DND-41 (cell line): ENCODE measurements at regions not wholly inside any gene's neighbourhood (a gene's known extent, or its start where the extent isn't known, plus 50 kb on each side); places are given as distances from the start of the nearest gene placed in this dataset.

ENCODE experiments used
- ATAC-seq: fragments of 200-7000 bp; cut with Tn5 transposase; 3 replicates; pipeline ENCODE4 v1.9.1; 2021; ENCODE audit warnings: low read depth; ENCODE audit not compliant: insufficient read depth
- DNase-seq: peaks from one replicate; pipeline ENCODE4 v3.0.0-alpha.2; 2020
- H2AFZ ChIP-seq: 2 replicates; pipeline ENCODE4 v1.6.0; 2012; ENCODE audit warnings: low read depth, low read length
- H3K27ac ChIP-seq: 2 replicates; pipeline ENCODE4 v1.5.1; 2012; ENCODE audit warnings: low read length, inconsistent platforms
- H3K27me3 ChIP-seq: fragments of 200-600 bp; sonication (generic); 2 replicates; pipeline ENCODE4 v1.6.0; 2012; ENCODE audit warnings: low read length, mild to moderate bottlenecking, inconsistent platforms; ENCODE audit not compliant: insufficient read depth, poor library complexity
- H3K36me3 ChIP-seq: 2 replicates; pipeline ENCODE4 v1.5.1; 2012; ENCODE audit warnings: low read length, inconsistent platforms; ENCODE audit not compliant: insufficient read depth
- H3K4me1 ChIP-seq: 2 replicates; pipeline ENCODE4 v1.5.1; 2012; ENCODE audit warnings: mild to moderate bottlenecking, low read length; ENCODE audit not compliant: insufficient read depth
- H3K4me2 ChIP-seq: 2 replicates; pipeline ENCODE4 v1.6.0; 2012; ENCODE audit warnings: mild to moderate bottlenecking, moderate library complexity, low read length, inconsistent platforms; ENCODE audit not compliant: insufficient read depth
- H3K4me3 ChIP-seq, 2 experiments: fragments of 200-600 bp in 1 of 2; shearing (Covaris generic) in 1 of 2; 2 replicates each; pipeline ENCODE4 v1.5.1; 2012 to 2016; ENCODE audit warnings: inconsistent platforms in 2 of 2, low read length in 2 of 2, mild to moderate bottlenecking in 2 of 2, low read depth in 1 of 2, moderate library complexity in 1 of 2
- H3K79me2 ChIP-seq: 2 replicates; pipeline ENCODE4 v1.6.0; 2012; ENCODE audit warnings: low read length, inconsistent platforms; ENCODE audit not compliant: insufficient read depth
- H3K9ac ChIP-seq: 2 replicates; pipeline ENCODE4 v1.6.0; 2012; ENCODE audit warnings: low read depth, mild to moderate bottlenecking, inconsistent platforms, low read length, moderate library complexity
- H3K9me3 ChIP-seq: 2 replicates; pipeline ENCODE4 v1.5.1; 2012; ENCODE audit warnings: low read length, moderate library complexity, mild to moderate bottlenecking, inconsistent platforms; ENCODE audit not compliant: insufficient read depth, severe bottlenecking
- H4K20me1 ChIP-seq: 2 replicates; pipeline ENCODE4 v1.6.0; 2012; ENCODE audit warnings: low read length; ENCODE audit not compliant: insufficient read depth
- CTCF ChIP-seq: IDR thresholded peaks from 2 replicates; pipeline ENCODE4 v1.5.1; 2012; ENCODE audit warnings: borderline replicate concordance, low read length, moderate library complexity, mild to moderate bottlenecking; ENCODE audit not compliant: poor library complexity, severe bottlenecking; ENCODE audit errors: extremely low read depth
- EZH2 ChIP-seq: IDR thresholded peaks from 3 replicates; pipeline ENCODE4 v1.6.1; 2012; ENCODE audit warnings: borderline replicate concordance, low read depth, mild to moderate bottlenecking, moderate library complexity, low read length, inconsistent platforms; ENCODE audit not compliant: severe bottlenecking

DNA sequence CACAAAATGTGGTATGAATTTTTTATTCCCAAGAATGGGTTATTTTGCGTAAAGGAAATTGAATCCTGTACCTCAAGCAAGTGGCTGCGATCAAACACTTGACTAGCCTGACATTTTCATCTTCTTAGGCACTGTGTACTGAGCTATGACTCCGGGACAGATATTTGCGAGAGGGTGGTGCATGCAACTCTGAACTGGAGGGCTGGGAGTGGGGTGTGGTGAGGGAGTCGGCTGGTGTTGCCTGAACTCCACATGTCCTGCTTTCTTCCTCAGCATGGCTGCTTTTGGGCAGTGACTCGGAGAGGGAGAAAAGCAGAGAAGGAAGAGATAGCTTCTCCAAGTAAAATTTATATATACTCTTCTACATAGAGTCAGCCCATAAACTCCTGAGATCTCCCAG lies 68.5 kb upstream of the GATB start:
- no peak overlapping the region for H3K4me3 ChIP-seq
- H3K27me3 ChIP-seq: no peaks in the 10 kb centered on the region
- TF ChIP-seq EZH2 (no peak), CTCF (no peak)
- H3K79me2 ChIP-seq: no peaks in the 10 kb centered on the region
- no peak overlapping the region for H3K27ac ChIP-seq
- no peak overlapping the region for H3K4me2 ChIP-seq
- H3K36me3 ChIP-seq: no peaks in the 10 kb centered on the region
- peaks cover 2% of the 10 kb centered on the region for H3K9me3 ChIP-seq
- no peak overlapping the region for H3K9ac ChIP-seq
- H2AFZ ChIP-seq: no peak overlapping the region
- ATAC-seq: no peak
- no peaks in the 10 kb centered on the region for H4K20me1 ChIP-seq
- no peaks in the 10 kb centered on the region for H3K4me1 ChIP-seq
- no peak for DNase-seq

GRCh38 chr4:151824656-151825055 lies 63.8 kb upstream of the GATB start:
- H2AFZ ChIP-seq: no peak overlapping the region
- no peak for ATAC-seq
- no peaks in the 10 kb centered on the region for H3K79me2 ChIP-seq

GRCh38 chr4:151822331-151822730 lies 61.5 kb upstream of the GATB start:
- H3K4me2 ChIP-seq: no peak overlapping the region
- TF ChIP-seq EZH2 (no peak), CTCF (no peak)
- DNase-seq (no peak), ATAC-seq (no peak)
- no peaks in the 10 kb centered on the region for H3K36me3 ChIP-seq
- H3K27me3 ChIP-seq: no peaks in the 10 kb centered on the region
- no peak overlapping the region for H3K4me3 ChIP-seq
- H3K9me3 ChIP-seq: peaks cover 2% of the 10 kb centered on the region
- no peak overlapping the region for H2AFZ ChIP-seq
- no peak overlapping the region for H3K9ac ChIP-seq
- no peaks in the 10 kb centered on the region for H4K20me1 ChIP-seq
- no peak overlapping the region for H3K27ac ChIP-seq
- no peaks in the 10 kb centered on the region for H3K4me1 ChIP-seq
- no peaks in the 10 kb centered on the region for H3K79me2 ChIP-seq

More at GRCh38 chr4:151824656-151825055, 63.8 kb upstream of the GATB start:
- H3K27me3 ChIP-seq: no peaks in the 10 kb centered on the region
- no peak for DNase-seq
- no peak overlapping the region for H3K4me3 ChIP-seq
- TF ChIP-seq EZH2 (no peak), CTCF (no peak)
- H4K20me1 ChIP-seq: no peaks in the 10 kb centered on the region
- peaks cover 2% of the 10 kb centered on the region for H3K9me3 ChIP-seq
- H3K4me1 ChIP-seq: no peaks in the 10 kb centered on the region
- H3K9ac ChIP-seq: no peak overlapping the region
- no peak overlapping the region for H3K4me2 ChIP-seq
- no peaks in the 10 kb centered on the region for H3K36me3 ChIP-seq
- H3K27ac ChIP-seq: no peak overlapping the region

GRCh38 chr4:151820004-151820403 lies 59.2 kb upstream of the GATB start:
- Histone ChIP-seq H2AFZ (no peak overlapping the region), H3K4me1 (no peaks in the 10 kb centered on the region), H3K9me3 (no peaks in the 10 kb centered on the region), H4K20me1 (no peaks in the 10 kb centered on the region), H3K79me2 (no peaks in the 10 kb centered on the region), H3K4me2 (no peak overlapping the region), H3K27me3 (no peaks in the 10 kb centered on the region), H3K27ac (no peak overlapping the region), H3K9ac (no peak overlapping the region), H3K36me3 (no peaks in the 10 kb centered on the region), H3K4me3 (no peak overlapping the region)
- ATAC-seq (no peak), DNase-seq (no peak)
- TF ChIP-seq CTCF: no peak
- no peak for TF ChIP-seq EZH2
